OCI-LY3 (cell line): ENCODE measurements at regions not wholly inside any gene's neighbourhood (a gene's known extent, or its start where the extent isn't known, plus 50 kb on each side); places are given as distances from the start of the nearest gene placed in this dataset.
"Not testable (repeated sequence)": the region's sequence is repeated elsewhere in the genome, so short reads cannot be mapped to it uniquely, and the experiment has no call there.

Source experiments
- H2AFZ ChIP-seq: fragments of 200-600, 300-600 bp; shearing (Covaris generic); 2 replicates; pipeline ENCODE4 v1.6.0; 2014; ENCODE audit warnings: antibody characterized with exemption, low read depth, low read length
- H3K27ac ChIP-seq: fragments of 200-600, 300-600 bp; sonication (generic); 2 replicates; pipeline ENCODE4 v1.5.1; 2014; ENCODE audit warnings: mild to moderate bottlenecking, low read length, moderate library complexity, mixed read lengths
- H3K27me3 ChIP-seq: fragments of 200-600, 300-600 bp; sonication (generic); 2 replicates; pipeline ENCODE4 v1.6.1; 2014; ENCODE audit warnings: low read depth, low read length, mixed read lengths
- H3K36me3 ChIP-seq: fragments of 200-600, 300-600 bp; sonication (generic); replicated peaks from 2 replicates; pipeline ENCODE3; 2014; ENCODE audit warnings: low read depth, low read length, mixed read lengths
- H3K4me1 ChIP-seq: fragments of 300-600, 200-600 bp; sonication (generic); 2 replicates; pipeline ENCODE4 v1.6.1; 2014; ENCODE audit warnings: low read length, mixed read lengths
- H3K4me2 ChIP-seq: fragments of 200-600, 300-600 bp; sonication (generic); 2 replicates; pipeline ENCODE4 v1.6.1; 2014; ENCODE audit warnings: low read length, mixed read lengths
- H3K4me3 ChIP-seq: fragments of 300-600, 200-600 bp; sonication (generic); 2 replicates; pipeline ENCODE4 v1.5.1; 2014; ENCODE audit warnings: antibody characterized with exemption, mild to moderate bottlenecking, low read length, moderate library complexity
- H3K79me2 ChIP-seq: fragments of 300-600, 200-600 bp; shearing (Covaris generic); 2 replicates; pipeline ENCODE4 v1.6.1; 2014; ENCODE audit warnings: mild to moderate bottlenecking, low read length, mixed read lengths
- H3K9ac ChIP-seq: fragments of 300-600, 200-600 bp; shearing (Covaris generic); 2 replicates; pipeline ENCODE4 v1.6.0; 2014; ENCODE audit warnings: mild to moderate bottlenecking, low read length, moderate library complexity
- H3K9me3 ChIP-seq: fragments of 200-600, 300-600 bp; shearing (Covaris generic); 2 replicates; pipeline ENCODE4 v1.6.1; 2014; ENCODE audit warnings: low read length, mixed read lengths; ENCODE audit not compliant: insufficient read depth
- H4K20me1 ChIP-seq: fragments of 200-600, 300-600 bp; sonication (generic); 2 replicates; pipeline ENCODE4 v1.6.1; 2016; ENCODE audit warnings: low read length, mixed read lengths; ENCODE audit not compliant: insufficient read depth
- CTCF ChIP-seq: fragments of 200-600, 300-600 bp; sonication (generic); IDR thresholded peaks from 2 replicates; pipeline ENCODE4 v1.5.1; 2014; ENCODE audit warnings: antibody characterized with exemption, low read length, low read depth
- EZH2phosphoT487 ChIP-seq: fragments of 200-600 bp; shearing (Covaris generic); IDR thresholded peaks from 2 replicates; pipeline ENCODE4 v1.6.1; 2018; ENCODE audit warnings: antibody characterized with exemption, mixed run types, low read depth

GRCh38 chr2:240379089-240379636 is 56.3 kb upstream of the GPC1 start:
- H3K79me2 ChIP-seq = no peaks in the 10 kb centered on the region
- H4K20me1 ChIP-seq = no peaks in the 10 kb centered on the region
- no peaks in the 10 kb centered on the region for H3K27me3 ChIP-seq
- H3K36me3 ChIP-seq = no peaks in the 10 kb centered on the region
- no peaks in the 10 kb centered on the region for H3K9me3 ChIP-seq
- no peak overlapping the region for H3K4me2 ChIP-seq
- no peaks in the 10 kb centered on the region for H3K4me1 ChIP-seq
- no peak overlapping the region for H2AFZ ChIP-seq
- no peak overlapping the region for H3K27ac ChIP-seq
- TF ChIP-seq EZH2phosphoT487 (no peak), CTCF (no peak)
- H3K9ac ChIP-seq = no peak overlapping the region
- no peak overlapping the region for H3K4me3 ChIP-seq

DNA sequence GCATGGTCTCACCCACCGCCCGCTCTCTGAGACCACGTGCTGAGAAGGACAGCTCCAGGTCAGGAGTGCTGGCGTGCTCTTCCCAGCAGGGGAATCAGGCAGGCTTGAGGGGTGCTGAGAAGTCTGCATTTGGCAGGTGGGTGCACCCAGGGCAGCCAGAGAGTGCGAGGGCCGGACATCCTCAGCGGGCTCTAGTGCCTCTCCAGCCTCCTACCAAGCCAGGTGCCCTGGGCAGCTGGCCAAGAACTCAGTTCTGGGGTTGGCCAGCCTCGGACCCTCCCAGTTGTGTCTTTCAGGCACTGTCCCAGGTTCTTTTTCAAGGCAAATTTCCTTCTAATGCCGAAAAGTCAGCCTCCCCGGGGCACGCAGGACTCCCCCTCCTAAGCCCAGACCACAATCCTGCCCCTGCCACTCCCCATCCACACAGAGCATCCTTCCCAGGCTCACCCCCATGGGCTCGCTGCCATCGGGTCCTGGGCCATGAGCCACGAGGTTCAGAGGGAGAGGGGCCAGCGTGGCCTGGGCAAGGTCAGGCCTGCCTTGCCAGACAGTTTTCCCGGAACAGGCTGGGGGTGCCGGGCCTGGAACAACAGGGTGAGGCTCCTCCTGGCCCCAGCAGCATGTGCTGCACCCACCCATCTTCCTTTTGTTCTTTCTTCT is 52.2 kb upstream of the GPC1 start:
- no peak for TF ChIP-seq EZH2phosphoT487
- TF ChIP-seq CTCF = no peak
- Histone ChIP-seq H3K4me1 (no peaks in the 10 kb centered on the region), H3K36me3 (no peaks in the 10 kb centered on the region), H3K4me2 (no peak overlapping the region), H3K9me3 (no peaks in the 10 kb centered on the region), H3K9ac (no peak overlapping the region), H3K4me3 (no peak overlapping the region), H3K27ac (no peak overlapping the region), H3K27me3 (no peaks in the 10 kb centered on the region), H2AFZ (no peak overlapping the region), H4K20me1 (no peaks in the 10 kb centered on the region), H3K79me2 (no peaks in the 10 kb centered on the region)

GRCh38 chr2:240383871-240384700 is 51.4 kb upstream of the GPC1 start:
- no peaks in the 10 kb centered on the region for H3K4me1 ChIP-seq
- no peaks in the 10 kb centered on the region for H3K9me3 ChIP-seq
- no peak overlapping the region for H2AFZ ChIP-seq
- no peak overlapping the region for H3K4me2 ChIP-seq
- H3K36me3 ChIP-seq = no peaks in the 10 kb centered on the region
- no peaks in the 10 kb centered on the region for H4K20me1 ChIP-seq
- no peak overlapping the region for H3K27ac ChIP-seq
- no peaks in the 10 kb centered on the region for H3K79me2 ChIP-seq
- no peak overlapping the region for H3K4me3 ChIP-seq
- no peaks in the 10 kb centered on the region for H3K27me3 ChIP-seq
- no peak overlapping the region for H3K9ac ChIP-seq
- TF ChIP-seq EZH2phosphoT487 (no peak), CTCF (no peak)

- TF ChIP-seq EZH2phosphoT487 (no peak), CTCF (no peak)
- Histone ChIP-seq H3K36me3 (no peaks in the 10 kb centered on the region), H3K9me3 (no peaks in the 10 kb centered on the region), H3K4me3 (no peak overlapping the region), H3K27ac (no peak overlapping the region), H4K20me1 (no peaks in the 10 kb centered on the region), H3K9ac (no peak overlapping the region), H3K4me1 (no peaks in the 10 kb centered on the region), H3K27me3 (no peaks in the 10 kb centered on the region), H2AFZ (no peak overlapping the region), H3K79me2 (no peaks in the 10 kb centered on the region), H3K4me2 (no peak overlapping the region)
Observed at GRCh38 chr2:240384711-240385450, 50.6 kb upstream of the GPC1 start.

- H4K20me1 ChIP-seq, H3K9ac ChIP-seq, H3K27me3 ChIP-seq, H3K4me2 ChIP-seq, H3K4me1 ChIP-seq, H3K79me2 ChIP-seq, H3K27ac ChIP-seq, H3K36me3 ChIP-seq, H3K9me3 ChIP-seq, H3K4me3 ChIP-seq, H2AFZ ChIP-seq: not testable (repeated sequence)
Observed at GRCh38 chr2:240385451-240386161, 49.9 kb upstream of the GPC1 start.
